Astrocyte of the spinal cord (primary cell): ENCODE measurements at regions not wholly inside any gene's neighbourhood (a gene's known extent, or its start where the extent isn't known, plus 50 kb on each side); places are given as distances from the start of the nearest gene placed in this dataset.
"Not testable (repeated sequence)": the region's sequence is repeated elsewhere in the genome, so short reads cannot be mapped to it uniquely, and the experiment has no call there.

Experiments used
- DNase-seq: peaks from one replicate; pipeline ENCODE4 v3.0.0; 2011; ENCODE audit warnings: low read depth, low spot score
- H3K4me3 ChIP-seq: 2 replicates; pipeline ENCODE4 v1.5.1; 2011; ENCODE audit warnings: low read depth, mild to moderate bottlenecking, low read length, moderate library complexity
- CTCF ChIP-seq: IDR thresholded peaks from 2 replicates; pipeline ENCODE4 v1.5.1; 2012; ENCODE audit warnings: low read depth, mild to moderate bottlenecking, low read length, inconsistent platforms
- in situ Hi-C: cut with HindIII; loops from 2 replicates; pipeline ENCODE4 v1.10.0; 2017; ENCODE audit warnings: low sequenced_read_pairs

DNA sequence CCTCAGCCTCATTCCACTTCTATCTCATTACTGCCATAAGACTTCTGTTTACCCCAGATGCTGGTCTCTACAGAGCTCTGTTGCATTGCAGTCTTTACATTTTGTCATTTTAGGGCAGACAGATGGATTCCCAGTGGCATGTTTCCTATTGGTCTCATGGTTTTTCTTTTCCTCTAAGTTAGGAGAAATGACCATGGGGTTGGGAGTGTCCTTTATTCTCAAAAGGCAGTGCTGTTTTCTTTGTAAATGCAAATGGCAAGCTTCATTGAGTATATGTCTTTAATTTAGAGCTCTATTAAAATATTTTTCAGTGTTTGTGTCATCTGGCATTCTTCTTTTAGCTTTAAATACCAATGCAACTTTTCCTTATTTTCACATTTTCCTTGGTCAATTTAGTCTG lies 57.0 kb downstream of the MSTN start:
- no peak overlapping the region for H3K4me3 ChIP-seq
- no peak for DNase-seq
- TF ChIP-seq CTCF: no peak
- in situ Hi-C loops: no loop called here

DNA sequence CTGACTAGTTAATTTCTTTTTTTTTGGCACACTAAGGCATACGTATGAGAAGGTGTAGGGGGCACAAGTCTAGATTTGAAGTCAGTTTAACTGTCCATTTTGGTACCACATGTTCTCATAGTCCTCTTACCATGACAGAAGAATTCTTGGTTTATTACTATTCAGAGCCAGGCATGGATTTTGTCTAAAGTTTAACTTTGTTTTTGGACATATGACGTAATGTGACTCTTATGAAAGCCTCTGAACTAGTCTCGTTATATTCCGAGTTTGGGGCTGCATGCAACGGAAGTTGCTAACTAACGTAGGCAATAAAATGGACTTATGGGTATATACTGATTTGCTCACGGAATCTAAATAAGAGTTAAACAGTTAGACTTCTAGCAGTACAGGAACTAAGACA lies 62.9 kb downstream of the MSTN start:
- no peak for TF ChIP-seq CTCF
- no peak overlapping the region for H3K4me3 ChIP-seq
- in situ Hi-C loops: no loop called here
- no peak for DNase-seq

GRCh38 chr2:189998665-189999064 lies 63.9 kb downstream of the MSTN start:
- DNase-seq, H3K4me3 ChIP-seq, in situ Hi-C loops: not testable (repeated sequence)

DNA sequence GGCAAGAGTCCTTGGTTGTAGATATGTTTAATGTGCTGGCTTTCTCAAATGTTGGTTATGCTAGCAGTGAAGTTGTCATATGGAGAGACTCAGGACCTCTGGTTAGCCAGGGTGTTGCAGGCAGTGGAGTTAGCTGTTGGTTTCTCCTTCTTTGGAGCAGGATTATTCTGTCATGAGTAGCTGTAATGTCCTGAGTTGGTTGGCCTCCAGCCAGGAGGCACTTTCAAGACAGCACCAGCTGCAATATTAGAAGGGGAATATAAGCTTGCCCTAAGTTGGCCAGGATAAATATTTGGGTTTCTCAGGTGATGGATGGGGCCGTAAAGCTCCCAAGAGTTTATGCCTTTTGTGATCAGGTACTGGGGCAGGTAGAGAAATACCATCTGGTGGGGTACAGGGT lies 65.5 kb downstream of the MSTN start:
- in situ Hi-C loops: no loop called here
- DNase-seq: no peak

DNA sequence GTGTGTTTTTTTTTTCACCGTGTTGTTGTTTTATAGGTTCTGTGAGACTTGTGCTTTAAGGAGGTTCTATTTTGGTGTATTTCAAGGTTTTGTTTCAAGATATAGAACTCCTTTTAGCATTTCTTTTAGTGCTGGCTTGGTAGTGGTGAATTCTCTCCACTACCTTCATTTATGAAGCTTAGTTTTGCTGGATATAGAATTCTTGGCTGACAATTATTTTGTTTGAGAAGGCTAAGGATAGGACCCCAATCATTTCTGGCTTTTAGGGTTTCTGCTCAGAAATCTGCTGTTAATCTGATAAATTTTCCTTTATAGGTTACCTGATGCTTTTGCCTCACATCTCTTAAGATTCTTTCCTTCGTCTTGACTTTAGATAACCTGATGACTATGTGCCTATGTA lies 66.8 kb downstream of the MSTN start:
- in situ Hi-C loops: no loop called here
- no peak for DNase-seq
- no peak overlapping the region for H3K4me3 ChIP-seq

More for the DNA sequence above, 65.5 kb downstream of the MSTN start:
- no peak for TF ChIP-seq CTCF
- no peak overlapping the region for H3K4me3 ChIP-seq

GRCh38 chr2:189982780-189983394 lies 79.6 kb downstream of the MSTN start:
- peak; percentile 49 for TF ChIP-seq CTCF
- in situ Hi-C loops: no loop called here
- no peak overlapping the region for H3K4me3 ChIP-seq
- DNase-seq: no peak

More for the DNA sequence above, 66.8 kb downstream of the MSTN start:
- no peak for TF ChIP-seq CTCF

DNA sequence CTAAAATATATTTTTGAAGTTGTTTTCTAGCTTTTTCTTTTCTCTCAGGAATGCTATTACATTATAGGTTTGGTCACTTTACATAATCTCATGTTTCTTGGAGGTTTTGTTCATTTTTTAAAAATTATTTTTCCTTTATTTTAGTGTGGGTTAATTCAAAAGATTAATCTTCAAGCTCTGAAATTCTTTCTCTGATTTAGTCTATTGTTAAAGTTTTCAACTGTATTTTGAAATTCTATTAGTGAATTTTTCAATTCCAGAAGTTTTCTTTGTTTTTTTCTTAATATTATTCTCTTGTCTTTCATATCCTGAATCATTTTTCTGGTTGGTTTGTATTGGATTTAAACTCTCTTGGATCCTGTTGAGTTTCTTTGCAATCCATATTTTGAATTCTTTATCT lies 80.4 kb downstream of the MSTN start:
- no peak overlapping the region for H3K4me3 ChIP-seq
- in situ Hi-C loops: no loop called here
- no peak for DNase-seq
- TF ChIP-seq CTCF: no peak

GRCh38 chr2:189976488-189976887 lies 86.0 kb downstream of the MSTN start:
- not testable (repeated sequence) for H3K4me3 ChIP-seq

More at GRCh38 chr2:189976488-189976887, 86.0 kb downstream of the MSTN start:
- in situ Hi-C loops, DNase-seq: not testable (repeated sequence)
